H9 (cell line): ENCODE measurements at regions not wholly inside any gene's neighbourhood (a gene's known extent, or its start where the extent isn't known, plus 50 kb on each side); places are given as distances from the start of the nearest gene placed in this dataset.
A peak's percentile ranks its signal among the peaks of the same experiment; 100 is the strongest.

Experiments
- DNase-seq: peaks from one replicate; pipeline ENCODE4 v3.0.0-alpha.2; 2017
- H2AFZ ChIP-seq: one replicate; pipeline ENCODE4 v1.6.1; 2013; ENCODE audit warnings: mild to moderate bottlenecking, low read length, control low read depth, moderate library complexity
- H2AK5ac ChIP-seq: 2 replicates; pipeline ENCODE4 v1.6.1; 2013; ENCODE audit warnings: low read length, control low read depth, mixed read lengths; ENCODE audit not compliant: insufficient read length
- H2BK120ac ChIP-seq: one replicate; pipeline ENCODE4 v1.6.1; 2013; ENCODE audit warnings: low read depth, mild to moderate bottlenecking, low read length, control low read depth, inconsistent platforms; ENCODE audit not compliant: poor library complexity, severe bottlenecking
- H2BK12ac ChIP-seq: 2 replicates; pipeline ENCODE4 v1.6.1; 2013; ENCODE audit warnings: low read length, control low read depth, mixed read lengths, low read depth; ENCODE audit not compliant: insufficient read length
- H2BK15ac ChIP-seq: 2 replicates; pipeline ENCODE4 v1.6.1; 2013; ENCODE audit warnings: low read depth, low read length, control low read depth
- H2BK20ac ChIP-seq: one replicate; pipeline ENCODE4 v1.6.1; 2013; ENCODE audit warnings: low read depth, mild to moderate bottlenecking, low read length, control low read depth, inconsistent platforms; ENCODE audit not compliant: poor library complexity, severe bottlenecking
- H2BK5ac ChIP-seq: 2 replicates; pipeline ENCODE4 v1.6.1; 2013; ENCODE audit warnings: low read length, control low read depth, mixed read lengths; ENCODE audit not compliant: insufficient read length
- H3K14ac ChIP-seq: 2 replicates; pipeline ENCODE4 v1.6.1; 2013; ENCODE audit warnings: low read length, control low read depth; ENCODE audit not compliant: insufficient read depth
- H3K18ac ChIP-seq: 2 replicates; pipeline ENCODE4 v1.6.1; 2013; ENCODE audit warnings: low read depth, mild to moderate bottlenecking, mixed read lengths, low read length, control low read depth; ENCODE audit not compliant: insufficient read length
- H3K23ac ChIP-seq: 2 replicates; pipeline ENCODE4 v1.6.1; 2013; ENCODE audit warnings: low read length, control low read depth, mixed read lengths, low read depth; ENCODE audit not compliant: insufficient read length
- H3K23me2 ChIP-seq: 2 replicates; pipeline ENCODE4 v1.6.1; 2013; ENCODE audit warnings: low read depth, mild to moderate bottlenecking, mixed read lengths, low read length, control low read depth; ENCODE audit not compliant: insufficient read length, poor library complexity, severe bottlenecking
- H3K27ac ChIP-seq: 2 replicates; pipeline ENCODE4 v1.5.1; 2013; ENCODE audit warnings: low read length, control low read depth, mixed read lengths, low read depth; ENCODE audit not compliant: insufficient read length
- H3K27me3 ChIP-seq: 2 replicates; pipeline ENCODE4 v1.6.1; 2013; ENCODE audit warnings: low read length, control low read depth, inconsistent platforms; ENCODE audit not compliant: insufficient read depth
- H3K4ac ChIP-seq: 2 replicates; pipeline ENCODE4 v1.6.1; 2013; ENCODE audit warnings: low read depth, mild to moderate bottlenecking, control low read depth, inconsistent platforms, low read length, moderate library complexity
- H3K4me1 ChIP-seq: 2 replicates; pipeline ENCODE4 v1.6.1; 2013; ENCODE audit warnings: low read length, control low read depth, inconsistent platforms; ENCODE audit not compliant: insufficient read depth
- H3K4me2 ChIP-seq: 2 replicates; pipeline ENCODE4 v1.6.1; 2013; ENCODE audit warnings: low read length, control low read depth, mixed read lengths; ENCODE audit not compliant: insufficient read length, insufficient read depth
- H3K56ac ChIP-seq: 2 replicates; pipeline ENCODE4 v1.6.1; 2013; ENCODE audit warnings: low read depth, mild to moderate bottlenecking, mixed read lengths, low read length, control low read depth; ENCODE audit not compliant: insufficient read length
- H3K79me1 ChIP-seq: 2 replicates; pipeline ENCODE4 v1.6.1; 2013; ENCODE audit warnings: low read depth, mild to moderate bottlenecking, moderate library complexity, low read length, control low read depth, inconsistent platforms; ENCODE audit not compliant: insufficient read depth, poor library complexity, severe bottlenecking
- H3K79me2 ChIP-seq: 2 replicates; pipeline ENCODE4 v1.6.1; 2013; ENCODE audit warnings: low read length, control low read depth, inconsistent platforms; ENCODE audit not compliant: insufficient read depth
- H3K9ac ChIP-seq: 2 replicates; pipeline ENCODE4 v1.6.1; 2013; ENCODE audit warnings: low read length, control low read depth, mixed read lengths; ENCODE audit not compliant: insufficient read length; ENCODE audit errors: extremely low read depth
- H3K9me3 ChIP-seq: one replicate; pipeline ENCODE4 v1.6.1; 2013; ENCODE audit warnings: low read depth, low read length, inconsistent platforms; ENCODE audit not compliant: control insufficient read depth
- H3T11ph ChIP-seq: one replicate; pipeline ENCODE4 v1.6.1; 2013; ENCODE audit warnings: mild to moderate bottlenecking, low read length, control low read depth, inconsistent platforms
- H4K20me1 ChIP-seq: one replicate; pipeline ENCODE4 v1.6.1; 2013; ENCODE audit not compliant: control insufficient read depth, insufficient read length, insufficient read depth
- H4K5ac ChIP-seq: 2 replicates; pipeline ENCODE4 v1.6.1; 2013; ENCODE audit warnings: low read depth, mild to moderate bottlenecking, mixed read lengths, low read length, control low read depth; ENCODE audit not compliant: insufficient read length
- H4K8ac ChIP-seq: replicated peaks from 2 replicates; pipeline ENCODE4 v1.6.1; 2013; ENCODE audit warnings: low read length, control low read depth, mixed read lengths, low read depth; ENCODE audit not compliant: insufficient read length
- H4K91ac ChIP-seq: 2 replicates; pipeline ENCODE4 v1.6.1; 2013; ENCODE audit warnings: low read depth, mild to moderate bottlenecking, moderate library complexity, mixed read lengths, low read length, control low read depth; ENCODE audit not compliant: insufficient read length
- H3K27ac Mint-ChIP-seq, 3 experiments: 2 replicates in 2 of 3; 3 replicates in 1 of 3; pipeline ENCODE4 v1.8.0; 2020 to 2021; ENCODE audit warnings: mixed read lengths in 3 of 3, mild to moderate bottlenecking in 1 of 3, moderate library complexity in 1 of 3
- H3K27me3 Mint-ChIP-seq: 2 replicates; pipeline ENCODE4 v1.8.0; 2021; ENCODE audit warnings: low read depth, mild to moderate bottlenecking, moderate library complexity, mixed read lengths
- H3K36me3 Mint-ChIP-seq, 3 experiments: 2 replicates in 2 of 3; 3 replicates in 1 of 3; pipeline ENCODE4 v1.8.0; 2020 to 2021; ENCODE audit warnings: low read depth in 3 of 3, mixed read lengths in 3 of 3; ENCODE audit not compliant: insufficient read depth in 1 of 3
- H3K4me1 Mint-ChIP-seq, 2 experiments: 2 replicates each; pipeline ENCODE4 v1.8.0; 2020; ENCODE audit warnings: mixed read lengths in 2 of 2
- H3K4me3 Mint-ChIP-seq, 2 experiments: 2 replicates in 1 of 2; 3 replicates in 1 of 2; pipeline ENCODE4 v1.8.0; 2020 to 2021; ENCODE audit warnings: mild to moderate bottlenecking in 2 of 2, mixed read lengths in 2 of 2, moderate library complexity in 1 of 2
- H3K9me3 Mint-ChIP-seq, 2 experiments: 2 replicates in 1 of 2; 3 replicates in 1 of 2; pipeline ENCODE4 v1.8.0; 2020; ENCODE audit warnings: mild to moderate bottlenecking in 2 of 2, mixed read lengths in 2 of 2, moderate library complexity in 1 of 2
- WGBS: extraction: QIAGEN DNeasy Blood & Tissue Kit; methylation state at CpG from one replicate; pipeline ENCODE4 v1.1.7; 2013; ENCODE audit warnings: missing lambda C conversion rate, low lambda C conversion rate, mixed read lengths; ENCODE audit not compliant: insufficient read length; ENCODE audit errors: extremely low coverage; 5-methylcytosine and 5-hydroxymethylcytosine counted together
- TF ChIP-seq, protein P1 (sequence below): fragments of 200-600 bp; sonication (generic); conservative IDR thresholded peaks from 3 replicates; pipeline ENCODE4 v1.8.0; 2021; ENCODE audit warnings: antibody characterized with exemption, mild to moderate bottlenecking

DNA sequence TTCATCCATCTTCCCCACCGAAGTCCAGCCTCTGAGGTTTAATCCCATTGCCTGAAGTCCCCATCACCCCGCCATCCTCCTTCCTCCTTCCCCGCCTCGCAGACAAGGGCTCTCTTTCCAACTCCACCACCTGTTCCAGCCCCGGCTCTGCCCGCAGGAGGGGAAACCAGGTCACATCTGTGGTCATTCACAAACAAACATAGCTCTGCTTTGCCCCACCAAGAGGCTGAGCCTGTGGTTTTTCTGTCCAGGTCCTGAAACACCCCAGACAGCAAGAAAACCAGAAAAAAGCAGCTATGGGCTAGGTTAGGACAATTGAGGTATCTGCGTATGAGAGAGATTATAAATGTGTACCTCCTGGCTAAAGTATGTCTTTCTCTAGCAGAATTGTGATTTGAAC, 144.7 kb downstream of the GLI2 start:
- no peak overlapping the region for H3K27ac ChIP-seq
- no peaks in the 10 kb centered on the region; the same call in 1 of the 2 replicates for H3K4me1 ChIP-seq
- no peak overlapping the region for H4K91ac ChIP-seq
- H4K5ac ChIP-seq, result no peak overlapping the region
- no peak overlapping the region for H3K14ac ChIP-seq
- no peaks in the 10 kb centered on the region for H4K20me1 ChIP-seq
- no CpG with 5 or more reads among the region's 7 CpGs for WGBS
- no peak overlapping the region for H2BK12ac ChIP-seq
- H3K9me3 ChIP-seq, result no peaks in the 10 kb centered on the region
- H3K9me3 Mint-ChIP-seq, result no peaks in the 10 kb centered on the region
- no peak for DNase-seq
- no peak overlapping the region for H3K4ac ChIP-seq
- no peak overlapping the region for H3K23ac ChIP-seq
- no peak overlapping the region for H2BK15ac ChIP-seq
- TF ChIP-seq, protein P1, sequence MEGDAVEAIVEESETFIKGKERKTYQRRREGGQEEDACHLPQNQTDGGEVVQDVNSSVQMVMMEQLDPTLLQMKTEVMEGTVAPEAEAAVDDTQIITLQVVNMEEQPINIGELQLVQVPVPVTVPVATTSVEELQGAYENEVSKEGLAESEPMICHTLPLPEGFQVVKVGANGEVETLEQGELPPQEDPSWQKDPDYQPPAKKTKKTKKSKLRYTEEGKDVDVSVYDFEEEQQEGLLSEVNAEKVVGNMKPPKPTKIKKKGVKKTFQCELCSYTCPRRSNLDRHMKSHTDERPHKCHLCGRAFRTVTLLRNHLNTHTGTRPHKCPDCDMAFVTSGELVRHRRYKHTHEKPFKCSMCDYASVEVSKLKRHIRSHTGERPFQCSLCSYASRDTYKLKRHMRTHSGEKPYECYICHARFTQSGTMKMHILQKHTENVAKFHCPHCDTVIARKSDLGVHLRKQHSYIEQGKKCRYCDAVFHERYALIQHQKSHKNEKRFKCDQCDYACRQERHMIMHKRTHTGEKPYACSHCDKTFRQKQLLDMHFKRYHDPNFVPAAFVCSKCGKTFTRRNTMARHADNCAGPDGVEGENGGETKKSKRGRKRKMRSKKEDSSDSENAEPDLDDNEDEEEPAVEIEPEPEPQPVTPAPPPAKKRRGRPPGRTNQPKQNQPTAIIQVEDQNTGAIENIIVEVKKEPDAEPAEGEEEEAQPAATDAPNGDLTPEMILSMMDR, result no peak
- no peaks in the 10 kb centered on the region; the same call in 1 of the 2 replicates for H3K27me3 Mint-ChIP-seq
- no peak overlapping the region for H2AK5ac ChIP-seq
- H2BK5ac ChIP-seq, result no peak overlapping the region
- H3K4me2 ChIP-seq, result no peak overlapping the region
- no peak overlapping the region for H2BK120ac ChIP-seq
- H4K8ac ChIP-seq, result no peak overlapping the region
- H3K9ac ChIP-seq, result no peak overlapping the region
- no peaks in the 10 kb centered on the region; the same call in 1 of the 2 replicates for H3K79me2 ChIP-seq
- no peaks in the 10 kb centered on the region for H3K79me1 ChIP-seq
- H3T11ph ChIP-seq, result no peak overlapping the region
- no peaks in the 10 kb centered on the region for H3K27me3 ChIP-seq
- no peaks in the 10 kb centered on the region for H3K23me2 ChIP-seq
- H3K4me1 Mint-ChIP-seq, result peaks cover 43 to 63% of the 10 kb centered on the region in 2 experiments
- H3K18ac ChIP-seq, result no peak overlapping the region
- H3K4me3 Mint-ChIP-seq, result no peak overlapping the region
- H3K36me3 Mint-ChIP-seq, result peaks cover 0 to under 1% (median 0%) of the 10 kb centered on the region in 3 experiments; a peak in 2 of 7 replicates
- H2AFZ ChIP-seq, result no peak overlapping the region
- peak overlapping the region in 2 of 3 experiments; percentile 22 to 33; a peak in 3 of 7 replicates for H3K27ac Mint-ChIP-seq
- H2BK20ac ChIP-seq, result no peak overlapping the region
- no peak overlapping the region for H3K56ac ChIP-seq
